ENCODE measurements at regions not wholly inside any gene's neighbourhood (a gene's known extent, or its start where the extent isn't known, plus 50 kb on each side); places are given as distances from the start of the nearest gene placed in this dataset.
"Not testable (repeated sequence)": the region's sequence is repeated elsewhere in the genome, so short reads cannot be mapped to it uniquely, and the experiment has no call there.

GRCh38 chr3:22862111-22862510 lies 341.0 kb upstream of the UBE2E2 start (continued):
- TF ChIP-seq ZBTB6 (tag by site-specific recombination; IDR thresholded peaks at IDR 0.05) (no peak), GLIS1 (tag by site-specific recombination; IDR thresholded peaks at IDR 0.05) (no peak), ZNF624 (tag by site-specific recombination; IDR thresholded peaks at IDR 0.05) (no peak), KLF9 (tag by site-specific recombination; IDR thresholded peaks at IDR 0.05; ENCODE audit: low read depth) (no peak), REPIN1 (tag by site-specific recombination; IDR thresholded peaks at IDR 0.05; ENCODE audit: low read depth) (no peak), OSR2 (tag by site-specific recombination; IDR thresholded peaks at IDR 0.05) (no peak)

- H3K27ac ChIP-seq (ENCODE audit: extremely low read depth, low read depth, low read length); CTCF ChIA-PET; H3K36me3 ChIP-seq (ENCODE audit: control insufficient read depth in 2 of 2, insufficient read depth in 1 of 2, low read length in 2 of 2); H3K9me3 ChIP-seq (ENCODE audit: control insufficient read depth, insufficient read depth, low read depth, low read length); H3K4me1 ChIP-seq (ENCODE audit: control insufficient read depth, insufficient read depth, low read length); POLR2A ChIA-PET; H3K4me3 ChIP-seq (ENCODE audit: low read depth, low read length): not testable (repeated sequence)
Observed at GRCh38 chr3:22882834-22883233, 320.3 kb upstream of the UBE2E2 start.

- Histone ChIP-seq H3K27ac (ENCODE audit: extremely low read depth, low read depth, low read length) (no peak overlapping the region), H3K36me3 (ENCODE audit: control insufficient read depth in 2 of 2, insufficient read depth in 1 of 2, low read length in 2 of 2) (no peaks in the 10 kb centered on the region), H3K4me3 (ENCODE audit: low read depth, low read length) (no peak overlapping the region), H3K9me3 (ENCODE audit: control insufficient read depth, insufficient read depth, low read depth, low read length) (no peaks in the 10 kb centered on the region), H3K4me1 (ENCODE audit: control insufficient read depth, insufficient read depth, low read length) (no peaks in the 10 kb centered on the region)
- CTCF ChIA-PET, result no interaction called here
- POLR2A ChIA-PET, result no interaction called here
- TF ChIP-seq ZNF138 (tag by site-specific recombination; IDR thresholded peaks at IDR 0.05; ENCODE audit: borderline replicate concordance) (no peak), SCRT1 (tag by site-specific recombination; IDR thresholded peaks at IDR 0.05; ENCODE audit: borderline replicate concordance) (no peak), ZFP69B (tag by site-specific recombination; IDR thresholded peaks at IDR 0.05) (no peak), ZNF221 (tag by site-specific recombination; IDR thresholded peaks at IDR 0.05; ENCODE audit: borderline replicate concordance) (no peak), ZNF785 (tag by site-specific recombination; IDR thresholded peaks at IDR 0.05) (no peak), ZNF837 (tag by site-specific recombination; IDR thresholded peaks at IDR 0.05) (no peak), PRDM4 (tag by site-specific recombination; IDR thresholded peaks at IDR 0.05) (no peak), PBX3 (CRISPR knock-in tag; IDR thresholded peaks at IDR 0.05) (no peak), ZSCAN18 (tag by site-specific recombination; IDR thresholded peaks at IDR 0.05) (no peak), KLF17 (tag by site-specific recombination; IDR thresholded peaks at IDR 0.05) (no peak), ZNF155 (tag by site-specific recombination; IDR thresholded peaks at IDR 0.05) (no peak), ZNF843 (tag by site-specific recombination; IDR thresholded peaks at IDR 0.05) (no peak), ZNF394 (tag by site-specific recombination; IDR thresholded peaks at IDR 0.05; ENCODE audit: borderline replicate concordance) (no peak), ZBTB7A (tag by site-specific recombination; IDR thresholded peaks at IDR 0.05; ENCODE audit: low read depth) (no peak), ZNF26 (tag by site-specific recombination; IDR thresholded peaks at IDR 0.05) (no peak)
Observed at GRCh38 chr3:22885039-22885438, 318.1 kb upstream of the UBE2E2 start.

Data from HEK293 (cell line).